Body of pancreas (tissue), 4 donors: ENCODE measurements at regions not wholly inside any gene's neighbourhood (a gene's known extent, or its start where the extent isn't known, plus 50 kb on each side); places are given as distances from the start of the nearest gene placed in this dataset.
"Not testable (repeated sequence)": the region's sequence is repeated elsewhere in the genome, so short reads cannot be mapped to it uniquely, and the experiment has no call there.

Experiments
- POLR2A ChIP-seq, 3 donors: fragments of 450-650 bp; IDR thresholded peaks; one replicate each; pipeline ENCODE4 v1.6.1; 2016; ENCODE audit warnings: antibody characterized with exemption in 3 of 3, mild to moderate bottlenecking in 2 of 3
- TF ChIP-seq, protein P1 (sequence below), 7 experiments: fragments of 450-650 bp in 4 of 7; fragments of 200-600 bp in 3 of 7; sonication (generic) in 3 of 7; IDR thresholded peaks; one replicate each; pipeline ENCODE4 v1.5.1; 2016 to 2019; ENCODE audit warnings: antibody characterized with exemption in 7 of 7

DNA sequence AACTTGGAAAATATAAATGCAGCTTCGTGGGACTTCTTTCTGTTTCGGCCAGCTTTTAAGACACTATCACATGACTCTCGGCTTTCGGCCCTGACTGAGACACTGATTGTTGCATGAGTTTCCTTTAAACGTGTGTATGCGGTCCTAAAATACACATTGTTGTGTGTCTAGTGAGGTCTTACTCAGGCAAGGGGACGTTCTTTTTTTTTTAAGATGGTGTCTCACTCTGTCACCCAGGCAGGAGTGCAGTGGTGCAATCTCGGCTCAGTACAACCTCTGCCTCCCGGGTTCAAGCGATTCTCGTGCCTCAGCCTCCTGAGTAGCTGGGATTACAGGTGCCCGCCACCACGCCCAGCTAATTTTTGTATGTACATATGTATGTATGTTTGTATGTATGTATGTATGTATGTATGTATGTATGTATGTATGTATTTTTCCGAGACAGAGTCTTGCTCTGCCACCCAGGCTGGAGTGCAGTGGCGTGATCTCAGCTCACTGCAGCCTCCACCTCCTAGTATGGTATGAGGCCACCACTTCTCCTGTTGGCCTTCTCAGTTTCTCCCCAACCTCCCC lies 63.2 kb upstream of the PHLPP1 start:
- TF ChIP-seq, protein P1, sequence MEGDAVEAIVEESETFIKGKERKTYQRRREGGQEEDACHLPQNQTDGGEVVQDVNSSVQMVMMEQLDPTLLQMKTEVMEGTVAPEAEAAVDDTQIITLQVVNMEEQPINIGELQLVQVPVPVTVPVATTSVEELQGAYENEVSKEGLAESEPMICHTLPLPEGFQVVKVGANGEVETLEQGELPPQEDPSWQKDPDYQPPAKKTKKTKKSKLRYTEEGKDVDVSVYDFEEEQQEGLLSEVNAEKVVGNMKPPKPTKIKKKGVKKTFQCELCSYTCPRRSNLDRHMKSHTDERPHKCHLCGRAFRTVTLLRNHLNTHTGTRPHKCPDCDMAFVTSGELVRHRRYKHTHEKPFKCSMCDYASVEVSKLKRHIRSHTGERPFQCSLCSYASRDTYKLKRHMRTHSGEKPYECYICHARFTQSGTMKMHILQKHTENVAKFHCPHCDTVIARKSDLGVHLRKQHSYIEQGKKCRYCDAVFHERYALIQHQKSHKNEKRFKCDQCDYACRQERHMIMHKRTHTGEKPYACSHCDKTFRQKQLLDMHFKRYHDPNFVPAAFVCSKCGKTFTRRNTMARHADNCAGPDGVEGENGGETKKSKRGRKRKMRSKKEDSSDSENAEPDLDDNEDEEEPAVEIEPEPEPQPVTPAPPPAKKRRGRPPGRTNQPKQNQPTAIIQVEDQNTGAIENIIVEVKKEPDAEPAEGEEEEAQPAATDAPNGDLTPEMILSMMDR (IDR thresholded peaks at IDR 0.05), result not testable (repeated sequence)
- not testable (repeated sequence) for TF ChIP-seq POLR2A (IDR thresholded peaks at IDR 0.05)
